GM12878 (cell line): ENCODE measurements at regions not wholly inside any gene's neighbourhood (a gene's known extent, or its start where the extent isn't known, plus 50 kb on each side); places are given as distances from the start of the nearest gene placed in this dataset.

Source experiments
- ATAC-seq: fragments of 200-7000 bp; cut with Tn5 transposase; 3 replicates; pipeline ENCODE4 v1.9.1; 2020; ENCODE audit warnings: mild to moderate bottlenecking, moderate library complexity
- BruUV-seq: library from RNA; stranded (reverse); fragments of 400-500 nt; replicated peaks from 2 replicates; lab custom pipeline; 2021; lab: Mats Ljungman, UMichigan
- CTCF ChIA-PET: fragments of 300-600 bp; sonication (Branson Sonifier 250); formaldehyde crosslinking; extraction: SDS; loops from one replicate; lab custom pipeline; 2021; ENCODE audit warnings: inconsistent platforms; lab: Yijun Ruan, JAX
- POLR2A ChIA-PET: fragments of 350-600 bp; formaldehyde crosslinking; extraction: SDS; loops from one replicate; lab custom pipeline; 2021; ENCODE audit warnings: inconsistent platforms; lab: Charles Lee
- RAD21 ChIA-PET: fragments of 300-600 bp; sonication (Branson Sonifier 250); formaldehyde crosslinking; loops from one replicate; lab custom pipeline; 2023; ENCODE audit warnings: antibody characterized with exemption; ENCODE audit not compliant: unreplicated experiment; lab: Charles Lee
- SMC1A ChIA-PET: fragments of 300-600 bp; sonication (Branson Sonifier 250); formaldehyde crosslinking; loops from one replicate; lab custom pipeline; 2023; ENCODE audit not compliant: unreplicated experiment, uncharacterized antibody; lab: Charles Lee
- DNase-seq: peaks from one replicate; pipeline ENCODE4 v3.0.0-alpha.2; 2011; ENCODE audit warnings: low read depth, low spot score
- FAIRE-seq: peaks from 3 replicates; lab custom pipeline; 2011; peaks lifted over from hg19 to GRCh38; lab: Jason Lieb, UNC
- H2AFZ ChIP-seq: 2 replicates; pipeline ENCODE4 v1.6.0; 2011; ENCODE audit warnings: low read depth, low read length, control low read depth; ENCODE audit not compliant: control insufficient read depth
- H3K27ac ChIP-seq: 2 replicates; pipeline ENCODE4 v1.5.1; 2011; ENCODE audit warnings: control low read depth; ENCODE audit not compliant: control insufficient read depth, insufficient read depth
- H3K27me3 ChIP-seq, 2 experiments: replicated peaks in 1 of 2; 2 replicates each; pipeline versions ENCODE4 v1.6.0 to v1.6.1; 2011; ENCODE audit warnings: low read length in 1 of 2; ENCODE audit not compliant: control insufficient read depth in 2 of 2, insufficient read depth in 2 of 2
- H3K36me3 ChIP-seq, 2 experiments: 2 replicates each; pipeline ENCODE4 v1.5.1; 2011; ENCODE audit warnings: low read length in 1 of 2; ENCODE audit not compliant: control insufficient read depth in 2 of 2, insufficient read depth in 2 of 2
- H3K4me1 ChIP-seq: 2 replicates; pipeline ENCODE4 v1.6.1; 2011; ENCODE audit warnings: mild to moderate bottlenecking, low read length, moderate library complexity, mixed read lengths; ENCODE audit not compliant: control insufficient read depth, insufficient read depth
- H3K4me2 ChIP-seq: 2 replicates; pipeline ENCODE4 v1.6.0; 2011; ENCODE audit warnings: control low read depth; ENCODE audit not compliant: control insufficient read depth, insufficient read depth
- H3K4me3 ChIP-seq: fragments of 200-600 bp; sonication (generic); 2 replicates; pipeline ENCODE4 v1.5.1; 2016
- H3K79me2 ChIP-seq: 2 replicates; pipeline ENCODE4 v1.6.0; 2011; ENCODE audit warnings: low read length; ENCODE audit not compliant: control insufficient read depth, insufficient read depth
- H3K9ac ChIP-seq: 2 replicates; pipeline ENCODE4 v1.8.0; 2011; ENCODE audit warnings: low read length, control low read depth, mixed read lengths; ENCODE audit not compliant: control insufficient read depth, insufficient read depth
- H3K9me3 ChIP-seq: replicated peaks from 3 replicates; pipeline ENCODE4 v1.5.1; 2011; ENCODE audit warnings: mild to moderate bottlenecking, low read length; ENCODE audit not compliant: control insufficient read depth, insufficient read depth
- H4K20me1 ChIP-seq: 2 replicates; pipeline ENCODE4 v1.6.0; 2011; ENCODE audit not compliant: control insufficient read depth, insufficient read depth
- CTCF ChIP-seq, 3 experiments: IDR thresholded peaks in 2 of 3; conservative IDR thresholded peaks in 1 of 3; 2 replicates each; pipeline ENCODE4 v1.5.1; 2011; ENCODE audit warnings: low read depth in 3 of 3, low read length in 3 of 3, mild to moderate bottlenecking in 3 of 3, control low read depth in 2 of 3, moderate library complexity in 2 of 3, inconsistent platforms in 1 of 3, mixed read lengths in 1 of 3; ENCODE audit not compliant: control insufficient read depth in 2 of 3, insufficient read depth in 1 of 3; ENCODE audit errors: extremely low read depth in 1 of 3
- GATAD2B ChIP-seq: fragments of 450-650 bp; conservative IDR thresholded peaks from 2 replicates; pipeline ENCODE4 v1.6.1; 2017; ENCODE audit warnings: low read depth, mild to moderate bottlenecking, moderate library complexity
- NFIC ChIP-seq: IDR thresholded peaks from 2 replicates; pipeline ENCODE4 v1.6.1; 2012; ENCODE audit warnings: low read depth, mild to moderate bottlenecking, inconsistent platforms, low read length, moderate library complexity
- RAD21 ChIP-seq: IDR thresholded peaks from 2 replicates; pipeline ENCODE4 v1.6.1; 2011; ENCODE audit warnings: mild to moderate bottlenecking, low read depth, low read length, moderate library complexity; ENCODE audit not compliant: insufficient read depth
- SMC3 ChIP-seq: IDR thresholded peaks from 2 replicates; pipeline ENCODE4 v1.6.1; 2011; ENCODE audit warnings: low read length, improper control_type of control experiment, borderline replicate concordance
- YBX1 ChIP-seq: fragments of 450-650 bp; IDR thresholded peaks from 2 replicates; pipeline ENCODE4 v1.6.1; 2016; ENCODE audit warnings: antibody characterized with exemption
- ZNF384 ChIP-seq: IDR thresholded peaks from 2 replicates; pipeline ENCODE4 v1.6.1; 2012; ENCODE audit warnings: low read depth, mild to moderate bottlenecking, low read length, improper control_type of control experiment, borderline replicate concordance
- WGBS: methylation state at CpG from one replicate; pipeline ENCODE4 v1.1.6; 2016; ENCODE audit warnings: low lambda C conversion rate; ENCODE audit not compliant: insufficient replicate concordance, insufficient coverage; ENCODE audit errors: missing lambda C conversion rate; 5-methylcytosine and 5-hydroxymethylcytosine counted together
- in situ Hi-C: fragments of 300-500 bp; cut with MboI; formaldehyde crosslinking; loops from 9 replicates; pipeline ENCODE4 v1.14.3; 2018; ENCODE audit warnings: mixed read lengths
- intact Hi-C: fragments of 100-400 bp; cut with micrococcal nuclease; formaldehyde crosslinking; loops from one replicate; pipeline ENCODE4 v1.14.2; 2022; ENCODE audit not compliant: unreplicated experiment
- TF ChIP-seq, protein P1 (sequence below): fragments of 450-650 bp; IDR thresholded peaks from 2 replicates; pipeline ENCODE4 v1.6.1; 2017; ENCODE audit warnings: borderline replicate concordance

GRCh38 chr4:32775049-32775448 is 2054.9 kb downstream of the PCDH7 start:
- no peak for FAIRE-seq
- ChIA-PET POLR2A (no interaction called here), RAD21 (interaction anchor here (0.9 to 1.7 kb wide), 2 partner anchors 252 to 313 kb away, joined by 3 to 6 read pairs; no protein-coding TSS in a partner anchor), SMC1A (interaction anchor here (1.0 to 2.9 kb wide), 2 partner anchors 11 to 311 kb away, joined by 3 to 14 read pairs; no protein-coding TSS in a partner anchor), CTCF (interaction anchor here (1.0 to 3.0 kb wide), 3 partner anchors 14 to 313 kb away, joined by 3 to 12 read pairs (median 6); no protein-coding TSS in a partner anchor)
- Histone ChIP-seq H3K79me2 (no peaks in the 10 kb centered on the region), H3K4me3 (no peak overlapping the region), H3K36me3 (no peaks in the 10 kb centered on the region), H3K27ac (no peak overlapping the region), H3K9me3 (no peaks in the 10 kb centered on the region), H2AFZ (no peak overlapping the region), H3K4me1 (no peaks in the 10 kb centered on the region), H4K20me1 (no peaks in the 10 kb centered on the region), H3K4me2 (no peak overlapping the region), H3K9ac (no peak overlapping the region), H3K27me3 (no peaks in the 10 kb centered on the region)
- in situ Hi-C loops = no loop called here
- WGBS = 10% methylated on average over 5 of the region's 5 CpGs
- peak; percentile 90 for ATAC-seq
- peak; percentile 24; the same call in 1 of the 2 replicates for TF ChIP-seq SMC3
- no peak for TF ChIP-seq YBX1
- TF ChIP-seq, protein P1, sequence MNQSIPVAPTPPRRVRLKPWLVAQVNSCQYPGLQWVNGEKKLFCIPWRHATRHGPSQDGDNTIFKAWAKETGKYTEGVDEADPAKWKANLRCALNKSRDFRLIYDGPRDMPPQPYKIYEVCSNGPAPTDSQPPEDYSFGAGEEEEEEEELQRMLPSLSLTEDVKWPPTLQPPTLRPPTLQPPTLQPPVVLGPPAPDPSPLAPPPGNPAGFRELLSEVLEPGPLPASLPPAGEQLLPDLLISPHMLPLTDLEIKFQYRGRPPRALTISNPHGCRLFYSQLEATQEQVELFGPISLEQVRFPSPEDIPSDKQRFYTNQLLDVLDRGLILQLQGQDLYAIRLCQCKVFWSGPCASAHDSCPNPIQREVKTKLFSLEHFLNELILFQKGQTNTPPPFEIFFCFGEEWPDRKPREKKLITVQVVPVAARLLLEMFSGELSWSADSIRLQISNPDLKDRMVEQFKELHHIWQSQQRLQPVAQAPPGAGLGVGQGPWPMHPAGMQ = no peak
- peak; percentile 36; the same call in 1 of the 2 replicates for TF ChIP-seq RAD21
- TF ChIP-seq CTCF (IDR thresholded peaks at IDR 0.05 in 2 of 3, conservative IDR thresholded peaks at IDR 0.05 in 1 of 3; ENCODE audit: control insufficient read depth in 2 of 3, extremely low read depth in 1 of 3, insufficient read depth in 1 of 3, low read depth in 3 of 3, low read length in 3 of 3) = peak in 2 of 3 experiments; percentile 42 to 63; a peak in 3 of 6 replicates
- TF ChIP-seq NFIC = no peak
- TF ChIP-seq GATAD2B = no peak
- TF ChIP-seq ZNF384 = peak; percentile 17; the same call in 1 of the 2 replicates
- intact Hi-C loops = loop anchor here (1.0 kb wide), 1 partner anchor 312 kb away; no protein-coding TSS in a partner anchor
- BruUV-seq = no TSS peak
- no peak for DNase-seq
